GM10248 (cell line): ENCODE measurements at regions not wholly inside any gene's neighbourhood (a gene's known extent, or its start where the extent isn't known, plus 50 kb on each side); places are given as distances from the start of the nearest gene placed in this dataset.

ENCODE experiments used
- CTCF ChIA-PET: fragments of 300-600 bp; sonication (Branson Sonifier 250); formaldehyde crosslinking; extraction: SDS; loops from one replicate; lab custom pipeline; 2021; ENCODE audit warnings: antibody characterized with exemption; lab: Yijun Ruan, JAX
- POLR2A ChIA-PET: fragments of 350-650 bp; sonication (Branson Sonifier 250); formaldehyde crosslinking; extraction: SDS; loops from one replicate; lab custom pipeline; 2020; ENCODE audit warnings: antibody characterized with exemption; lab: Yijun Ruan, JAX
- DNase-seq: peaks from one replicate; pipeline ENCODE4 v3.0.0; 2012; ENCODE audit errors: extremely low spot score
- TF ChIP-seq, protein P1 (sequence below): IDR thresholded peaks from 2 replicates; pipeline ENCODE4 v1.5.1; 2012; ENCODE audit warnings: mild to moderate bottlenecking, low read depth; ENCODE audit errors: extremely low read depth, missing control alignments, control extremely low read depth

DNA sequence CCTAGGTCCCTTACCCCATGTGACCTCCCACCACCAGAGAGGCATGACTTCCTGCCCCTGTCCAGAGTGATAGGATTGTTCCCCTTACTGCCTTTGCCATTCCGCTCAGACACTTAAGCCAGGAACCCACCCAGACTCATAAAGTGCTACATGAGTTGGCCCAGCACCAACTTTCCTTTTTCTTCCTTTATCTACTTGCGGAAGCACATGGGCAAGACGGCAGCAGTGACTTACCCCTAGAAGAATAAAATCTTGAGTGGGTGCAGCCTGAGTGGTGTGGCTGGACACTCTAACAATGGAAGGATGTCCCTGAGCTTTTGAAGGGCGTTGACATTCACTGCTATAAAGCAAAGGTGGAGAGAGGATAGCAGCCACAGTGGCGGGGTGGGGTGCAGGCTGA, 100.1 kb downstream of the MAB21L3 start:
- DNase-seq, result no peak
- ChIA-PET POLR2A (no interaction called here), CTCF (interaction anchor here (0.7 to 1.5 kb wide), 2 partner anchors 13 to 14 kb away, joined by 3 read pairs; no protein-coding TSS in a partner anchor)
- TF ChIP-seq, protein P1, sequence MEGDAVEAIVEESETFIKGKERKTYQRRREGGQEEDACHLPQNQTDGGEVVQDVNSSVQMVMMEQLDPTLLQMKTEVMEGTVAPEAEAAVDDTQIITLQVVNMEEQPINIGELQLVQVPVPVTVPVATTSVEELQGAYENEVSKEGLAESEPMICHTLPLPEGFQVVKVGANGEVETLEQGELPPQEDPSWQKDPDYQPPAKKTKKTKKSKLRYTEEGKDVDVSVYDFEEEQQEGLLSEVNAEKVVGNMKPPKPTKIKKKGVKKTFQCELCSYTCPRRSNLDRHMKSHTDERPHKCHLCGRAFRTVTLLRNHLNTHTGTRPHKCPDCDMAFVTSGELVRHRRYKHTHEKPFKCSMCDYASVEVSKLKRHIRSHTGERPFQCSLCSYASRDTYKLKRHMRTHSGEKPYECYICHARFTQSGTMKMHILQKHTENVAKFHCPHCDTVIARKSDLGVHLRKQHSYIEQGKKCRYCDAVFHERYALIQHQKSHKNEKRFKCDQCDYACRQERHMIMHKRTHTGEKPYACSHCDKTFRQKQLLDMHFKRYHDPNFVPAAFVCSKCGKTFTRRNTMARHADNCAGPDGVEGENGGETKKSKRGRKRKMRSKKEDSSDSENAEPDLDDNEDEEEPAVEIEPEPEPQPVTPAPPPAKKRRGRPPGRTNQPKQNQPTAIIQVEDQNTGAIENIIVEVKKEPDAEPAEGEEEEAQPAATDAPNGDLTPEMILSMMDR, result no peak

DNA sequence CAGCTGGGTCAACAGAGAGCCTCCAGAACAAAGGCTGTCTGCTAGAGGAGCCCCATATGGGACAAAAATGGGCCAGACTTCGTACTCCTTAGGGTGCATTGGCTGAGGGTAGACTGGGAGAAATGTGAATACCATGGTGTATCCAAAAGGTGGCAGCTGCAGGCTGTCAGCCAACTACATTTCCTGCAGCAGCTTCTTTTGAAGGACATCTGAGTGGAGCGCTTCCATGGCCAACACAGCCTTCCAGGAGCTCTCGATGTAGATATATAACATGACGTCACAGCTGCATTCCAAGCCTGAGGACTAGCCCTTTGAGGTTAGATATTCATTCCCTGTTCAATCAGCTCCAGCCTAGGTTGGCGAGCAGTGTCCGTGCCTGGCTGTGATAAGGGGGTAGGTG, 107.7 kb downstream of the MAB21L3 start:
- DNase-seq, result no peak
- ChIA-PET POLR2A (no interaction called here), CTCF (no interaction called here)
- TF ChIP-seq, protein P1, result no peak

DNA sequence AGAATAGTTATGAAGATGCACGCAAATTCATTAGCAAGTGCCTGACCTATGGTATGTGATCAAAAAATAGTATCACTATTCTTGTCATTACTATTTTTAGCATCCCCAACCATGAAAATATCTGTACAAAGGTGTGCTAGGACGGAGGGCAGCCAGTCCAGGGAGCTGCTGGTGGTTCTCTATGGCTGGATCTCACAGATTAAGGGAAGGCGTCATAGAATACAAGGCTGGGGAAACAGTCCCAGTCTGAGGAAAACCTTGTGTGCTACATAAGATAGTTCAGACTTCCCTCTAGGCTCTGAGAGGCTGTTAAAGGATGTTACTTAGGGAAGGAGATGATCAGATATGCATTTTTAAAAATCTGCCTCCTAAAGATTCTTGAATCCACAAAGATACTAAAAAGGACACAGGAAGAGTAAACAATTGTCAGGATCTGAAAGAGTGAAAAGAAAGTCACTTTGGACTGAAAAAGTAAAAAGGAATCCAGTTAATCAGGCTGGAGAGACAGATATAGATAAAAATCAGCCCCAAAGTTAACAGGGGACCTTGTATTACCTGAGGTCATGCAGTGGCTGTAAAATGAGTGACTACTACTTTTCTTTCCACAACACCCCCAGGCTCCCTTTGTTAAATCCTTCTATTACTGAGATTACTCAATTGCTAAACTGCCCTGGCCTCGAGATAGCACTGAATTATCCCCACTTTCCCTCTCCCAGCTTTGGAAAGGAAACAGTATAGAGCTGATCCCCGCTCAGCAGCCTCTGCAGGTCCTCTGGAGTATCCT, 108.6 kb downstream of the MAB21L3 start:
- TF ChIP-seq, protein P1, result no peak
- CTCF ChIA-PET, result interaction anchor here (0.9 kb wide), 1 partner anchor 13 kb away, joined by 3 read pairs; no protein-coding TSS in a partner anchor
- POLR2A ChIA-PET, result no interaction called here
- DNase-seq, result no peak

DNA sequence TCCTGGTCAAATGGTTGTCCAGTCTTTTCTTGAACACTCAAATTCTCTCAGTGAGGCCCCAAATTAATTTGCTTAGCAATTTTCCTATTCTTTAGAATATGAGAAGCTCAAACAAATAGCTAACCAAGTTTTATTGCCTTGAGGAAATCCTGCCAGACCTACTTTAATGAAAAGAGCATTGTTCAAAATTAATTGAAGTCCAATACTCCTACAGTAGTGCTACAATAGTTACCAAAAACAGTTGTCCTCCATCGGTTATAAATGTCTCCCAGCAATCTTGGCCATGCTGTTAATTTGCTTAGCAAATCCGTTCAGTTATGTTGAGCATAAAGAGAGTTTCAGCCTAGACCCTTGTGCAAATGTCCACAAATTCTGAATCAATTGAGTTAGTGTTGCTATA, 112.9 kb downstream of the MAB21L3 start:
- TF ChIP-seq, protein P1, result no peak
- ChIA-PET CTCF (interaction anchor here (1.1 to 2.1 kb wide), 4 partner anchors 8 to 261 kb away, joined by 3 to 5 read pairs (median 3); no protein-coding TSS in a partner anchor), POLR2A (no interaction called here)
- DNase-seq, result no peak

DNA sequence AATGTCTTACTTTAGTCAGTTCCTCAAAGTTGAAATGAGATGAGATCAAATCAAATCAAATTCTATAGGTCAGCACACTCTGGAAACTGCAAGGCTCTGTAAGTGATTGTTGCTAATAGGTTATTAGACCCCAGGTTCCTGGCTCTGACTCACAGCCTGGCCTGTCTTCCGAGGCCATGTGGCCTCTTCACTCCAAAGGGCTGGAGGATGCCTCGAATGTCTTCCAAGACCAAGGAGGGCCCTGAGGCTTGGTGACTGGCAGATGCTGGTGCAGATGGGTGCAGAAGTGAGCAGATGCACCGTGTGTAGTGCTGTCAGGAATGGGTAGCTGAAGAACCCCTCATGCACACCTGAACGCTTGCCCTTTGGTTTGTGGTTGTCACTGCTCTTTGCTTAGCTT, 113.4 kb downstream of the MAB21L3 start:
- ChIA-PET CTCF (interaction anchor here (1.1 to 2.1 kb wide), 4 partner anchors 10 to 261 kb away, joined by 3 to 5 read pairs (median 3); no protein-coding TSS in a partner anchor), POLR2A (no interaction called here)
- TF ChIP-seq, protein P1, result no peak
- DNase-seq, result no peak

DNA sequence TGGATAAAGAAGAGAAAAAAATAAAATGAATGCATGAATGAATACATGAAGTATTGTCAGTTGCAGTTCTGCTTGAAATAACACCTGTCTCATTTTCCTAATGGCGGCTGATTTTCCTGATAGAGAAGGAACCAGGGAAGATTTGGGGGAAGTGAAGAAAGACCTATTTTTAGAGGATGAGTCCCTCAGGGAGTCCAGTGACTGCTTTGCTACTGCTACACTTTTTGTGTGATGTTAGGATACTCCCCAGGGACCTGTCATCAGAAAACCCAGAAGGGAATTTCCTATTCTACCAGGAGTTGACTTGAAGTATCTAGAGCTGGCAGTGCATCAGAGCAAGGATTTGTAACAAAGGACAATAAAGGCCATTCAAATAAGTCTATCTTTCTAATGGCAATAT, 114.8 kb downstream of the MAB21L3 start:
- CTCF ChIA-PET, result interaction anchor here (1.1 to 2.1 kb wide), 4 partner anchors 8 to 31 kb away, joined by 3 to 5 read pairs (median 3); no protein-coding TSS in a partner anchor
- POLR2A ChIA-PET, result no interaction called here
- TF ChIP-seq, protein P1, result no peak
- no peak for DNase-seq
